NCI-H2227 (cell line): ENCODE measurements at regions not wholly inside any gene's neighbourhood (a gene's known extent, or its start where the extent isn't known, plus 50 kb on each side); places are given as distances from the start of the nearest gene placed in this dataset.

Source experiments
- DNase-seq: peaks from one replicate; lab custom pipeline; 2025; ENCODE audit not compliant: unreplicated experiment; lab: John Stamatoyannopoulos, UW

GRCh38 chr3:28087591-28087990 is 153.8 kb upstream of the CMC1 start:
- DNase-seq, result no peak

DNA sequence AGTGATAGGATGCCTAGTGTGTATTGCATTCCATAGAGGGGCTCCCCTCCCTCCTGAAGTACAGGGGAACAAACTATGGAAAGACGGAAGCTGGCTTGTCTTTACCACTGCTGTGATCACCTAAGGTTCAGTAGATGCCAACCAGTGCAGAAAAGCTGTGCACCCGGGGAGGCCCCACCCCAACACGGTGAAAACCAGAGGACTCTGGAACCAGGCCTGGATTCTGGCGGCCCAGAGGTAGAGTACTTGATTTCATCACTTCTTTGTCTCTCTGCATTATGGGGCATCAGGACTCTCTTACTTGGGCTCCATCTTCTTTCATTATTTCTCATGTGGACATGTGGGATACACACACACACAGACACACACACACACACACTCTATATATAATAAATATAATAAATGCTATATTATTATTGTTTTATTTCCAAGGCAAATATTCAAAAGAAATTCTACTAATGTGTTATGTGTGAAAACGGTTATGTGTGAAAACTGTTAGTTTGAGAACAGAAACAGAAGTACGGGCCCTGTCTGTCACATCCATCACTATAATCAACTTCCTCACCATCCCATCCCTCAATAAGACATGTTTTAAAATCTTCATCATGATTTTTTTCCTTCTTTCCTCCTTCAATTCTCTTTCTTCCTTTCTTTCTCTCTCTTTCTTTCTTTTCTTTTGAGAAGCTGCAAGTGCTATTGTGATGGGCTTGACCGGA is 152.4 kb upstream of the CMC1 start:
- DNase-seq, result no peak

DNA sequence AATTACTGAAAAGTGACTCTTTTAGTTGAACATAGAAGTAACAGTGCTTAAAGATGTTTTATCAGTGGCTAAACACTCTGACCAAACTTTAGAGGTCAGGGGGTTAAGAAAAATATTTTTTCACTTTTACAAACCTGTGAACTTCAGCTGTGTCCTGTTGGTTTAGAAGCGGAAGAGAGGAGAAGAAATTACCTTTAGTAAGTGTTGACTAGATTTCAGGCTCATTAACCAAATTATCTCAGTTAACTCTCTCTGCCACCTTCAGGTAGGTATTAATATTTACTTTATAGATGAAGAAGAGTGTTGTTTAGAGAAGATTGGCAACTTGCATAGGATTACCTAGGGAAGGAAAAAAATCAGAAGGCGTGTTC is 151.9 kb upstream of the CMC1 start:
- no peak for DNase-seq

DNA sequence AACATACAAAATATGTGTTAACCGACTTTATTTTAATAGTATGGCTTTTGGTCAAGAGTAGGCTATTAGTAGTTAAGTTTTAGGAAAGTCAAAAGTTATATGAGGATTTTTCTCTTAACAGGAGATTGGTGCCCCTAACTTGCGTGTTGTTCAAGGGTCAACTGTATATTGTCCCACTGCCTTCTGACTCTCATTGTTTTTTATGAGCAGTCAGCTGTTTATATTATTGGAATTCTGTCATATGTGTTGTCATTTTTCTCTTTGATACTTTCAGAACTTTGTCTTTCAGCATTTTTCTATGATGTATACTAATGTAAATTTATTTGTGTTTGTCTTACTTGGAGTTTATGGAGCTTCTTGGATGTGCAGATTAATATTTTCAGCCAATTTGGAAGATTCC is 142.1 kb upstream of the CMC1 start:
- no peak for DNase-seq

DNA sequence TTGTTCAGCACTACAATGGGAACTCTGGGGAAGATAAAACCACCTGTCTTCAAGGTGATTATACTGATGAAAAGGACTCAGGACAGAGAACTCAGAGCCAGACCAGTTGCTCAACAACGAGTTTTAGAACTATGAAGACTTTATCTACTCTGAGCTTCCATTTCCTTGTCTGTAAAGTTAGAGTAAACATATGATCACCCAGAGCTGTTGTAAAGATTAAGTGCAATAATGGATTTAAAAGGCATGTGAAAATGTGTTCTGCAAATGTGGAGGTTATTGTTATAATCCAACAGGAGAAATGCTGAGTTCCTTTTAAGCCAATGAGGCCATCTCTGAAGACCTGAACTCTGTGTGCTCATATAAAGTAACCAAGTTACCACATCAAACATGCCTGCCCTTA is 139.7 kb upstream of the CMC1 start:
- DNase-seq, result no peak

- no peak for DNase-seq
Measured at GRCh38 chr3:28103861-28104260, 137.6 kb upstream of the CMC1 start.

DNA sequence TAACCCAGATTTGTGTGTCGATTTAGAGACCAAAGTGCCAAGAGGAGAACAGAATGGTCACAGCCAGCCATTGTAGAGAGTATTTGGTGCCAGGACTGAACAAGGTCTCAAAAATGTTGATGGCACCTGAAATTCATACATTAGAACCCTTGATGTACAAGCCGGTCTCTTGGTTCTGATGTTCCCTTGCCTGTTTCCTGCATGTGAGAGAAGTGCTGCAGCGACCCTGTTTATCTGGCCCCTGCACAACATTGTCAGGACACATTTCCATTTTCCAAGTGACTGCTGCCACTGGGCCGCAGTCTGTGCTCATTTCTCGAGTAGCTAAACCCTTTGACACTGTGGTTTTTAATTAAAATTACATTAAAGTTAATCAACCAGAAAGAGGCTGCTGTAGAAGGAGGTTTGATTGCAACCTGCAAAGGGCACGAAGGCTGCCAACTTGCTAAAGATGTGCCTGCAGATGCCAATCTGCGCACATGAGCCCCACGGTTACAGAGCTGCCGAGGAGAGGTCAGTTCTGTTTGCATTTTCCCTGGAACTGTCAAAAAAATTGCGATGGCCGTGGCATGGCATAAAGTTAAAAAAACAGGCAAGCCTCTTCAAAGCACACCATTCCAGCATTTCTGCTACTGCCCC is 136.4 kb upstream of the CMC1 start:
- no peak for DNase-seq

GRCh38 chr3:28109829-28110228 is 131.6 kb upstream of the CMC1 start:
- DNase-seq, result no peak

- DNase-seq, result no peak
Measured at GRCh38 chr3:28110869-28111268, 130.6 kb upstream of the CMC1 start.

GRCh38 chr3:28114893-28115292 is 126.5 kb upstream of the CMC1 start:
- no peak for DNase-seq

- DNase-seq, result no peak
Measured at GRCh38 chr3:28115316-28115715, 126.1 kb upstream of the CMC1 start.

- no peak for DNase-seq
Measured at GRCh38 chr3:28117598-28117997, 123.8 kb upstream of the CMC1 start.

- no peak for DNase-seq
Measured at GRCh38 chr3:28118087-28118486, 123.3 kb upstream of the CMC1 start.

GRCh38 chr3:28122227-28122626 is 119.2 kb upstream of the CMC1 start:
- no peak for DNase-seq

DNA sequence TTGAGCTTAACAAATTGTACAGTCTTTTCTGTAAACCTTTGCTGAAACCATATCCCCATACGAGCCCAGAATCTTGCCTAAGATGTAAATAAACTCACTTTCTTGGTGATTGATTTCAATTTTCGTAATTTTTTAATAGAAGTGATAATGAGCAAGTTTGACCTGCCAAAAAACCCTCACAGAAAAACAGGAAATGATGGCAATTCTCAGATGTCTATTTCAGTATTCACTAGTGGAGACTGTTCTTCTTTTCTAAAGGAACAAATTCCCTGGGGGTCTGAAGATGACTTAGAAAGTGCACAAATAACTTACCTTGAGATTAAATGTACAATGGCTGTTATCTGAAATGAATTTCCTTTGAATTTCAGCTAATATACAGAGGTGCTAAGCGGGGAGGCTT is 116.5 kb upstream of the CMC1 start:
- DNase-seq, result no peak

DNA sequence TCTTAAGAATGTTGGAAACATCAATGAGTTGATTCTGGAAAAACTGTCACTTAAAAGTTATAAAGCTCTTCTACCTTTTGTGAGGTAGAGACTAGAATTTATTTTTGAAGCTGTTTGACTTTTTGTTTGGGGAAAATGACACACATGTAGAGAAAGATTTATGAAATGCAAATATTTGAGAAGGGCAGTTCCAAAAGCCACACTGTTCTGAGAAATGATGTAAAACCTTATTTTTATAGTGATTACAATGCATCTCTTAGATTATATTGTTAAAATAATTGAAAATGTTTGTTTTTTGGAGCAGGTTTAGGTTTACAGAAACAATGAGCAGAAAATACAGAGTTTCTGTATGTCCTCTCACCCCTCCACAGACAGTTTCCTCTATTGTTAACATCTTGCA is 116.1 kb upstream of the CMC1 start:
- DNase-seq, result no peak

GRCh38 chr3:28130836-28131235 is 110.6 kb upstream of the CMC1 start:
- DNase-seq, result no peak

DNA sequence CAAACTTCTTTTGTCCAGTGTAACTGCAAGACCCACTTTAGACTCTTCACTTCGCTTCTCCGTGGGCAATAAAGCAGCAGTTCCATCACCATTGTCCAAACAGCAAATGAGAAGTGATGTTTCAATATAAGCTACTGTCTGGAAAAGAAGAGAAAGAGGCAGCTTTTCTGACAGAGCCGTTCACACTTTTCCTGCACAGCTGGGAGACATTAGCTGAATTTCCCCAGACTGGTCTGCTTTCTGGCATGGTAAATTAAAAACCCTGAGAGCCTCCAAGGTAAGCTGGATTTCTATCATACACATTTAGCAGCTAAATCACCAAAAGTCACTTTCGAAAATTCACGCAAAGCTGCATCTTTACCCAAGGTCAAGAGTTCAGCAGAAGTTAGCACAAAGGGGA is 108.5 kb upstream of the CMC1 start:
- DNase-seq, result no peak

DNA sequence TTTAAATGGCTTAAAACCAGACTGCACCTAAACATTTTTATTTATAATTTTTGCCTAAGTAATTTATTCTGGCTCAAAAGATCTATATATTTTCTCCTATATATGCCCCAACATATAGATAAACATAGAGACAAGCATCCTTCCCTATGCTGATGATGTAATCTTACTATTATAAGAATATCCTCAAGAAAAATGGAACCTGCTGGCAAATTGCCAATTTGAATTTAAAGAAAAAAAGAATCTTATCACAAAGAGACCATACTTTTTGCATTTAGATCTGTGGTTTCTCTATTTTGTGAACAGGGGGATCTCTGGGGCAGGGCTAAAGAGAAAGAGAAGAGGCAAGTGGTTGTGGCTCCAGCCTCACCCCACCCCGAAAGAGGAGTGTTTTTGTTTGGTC is 107.2 kb upstream of the CMC1 start:
- DNase-seq, result no peak

DNA sequence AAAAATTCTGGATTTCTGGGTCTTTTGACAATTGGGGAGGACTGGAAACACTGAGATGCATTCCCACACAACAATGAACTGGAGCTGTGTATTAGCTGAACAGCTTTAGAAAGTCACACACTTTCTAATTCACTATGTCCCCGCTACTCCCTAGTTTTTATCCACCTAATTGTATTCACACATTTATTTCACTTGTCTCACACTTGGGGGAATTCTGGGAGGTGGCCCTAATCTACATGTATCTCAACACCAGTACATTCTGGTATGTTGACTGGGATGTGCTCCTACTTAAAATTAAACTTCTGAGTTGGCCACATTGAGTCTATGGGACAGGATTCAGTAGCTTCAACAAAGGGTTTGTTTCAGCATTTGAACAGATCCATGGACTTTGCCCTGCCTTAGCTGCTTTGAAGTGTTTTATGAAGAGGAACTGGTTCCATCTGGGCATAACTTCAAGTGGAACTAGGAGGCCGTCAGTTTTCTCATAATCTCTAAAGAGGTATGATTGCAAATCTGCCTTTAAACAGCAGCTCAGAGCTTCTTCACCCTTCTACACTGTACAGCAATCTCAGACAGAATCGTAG is 106.5 kb upstream of the CMC1 start:
- DNase-seq, result no peak

- DNase-seq, result no peak
Measured at GRCh38 chr3:28136607-28137216, 104.7 kb upstream of the CMC1 start.

- no peak for DNase-seq
Measured at GRCh38 chr3:28138043-28138610, 103.3 kb upstream of the CMC1 start.
